ENCODE measurements at regions not wholly inside any gene's neighbourhood (a gene's known extent, or its start where the extent isn't known, plus 50 kb on each side); places are given as distances from the start of the nearest gene placed in this dataset.

GRCh38 chr2:107005853-107006252 is 119.9 kb upstream of the ST6GAL2 start:
- no peaks in the 10 kb centered on the region for H3K36me3 ChIP-seq (replicated peaks in 1 of 2; ENCODE audit: control insufficient read depth in 2 of 2, insufficient read depth in 2 of 2, low read length in 2 of 2)
- no peak overlapping the region for H3K4ac ChIP-seq (ENCODE audit: low read length)
- H3K4me1 ChIP-seq (ENCODE audit: control insufficient read depth in 2 of 2, insufficient read depth in 1 of 2, low read depth in 1 of 2, low read length in 2 of 2): peaks cover 0 to 2% of the 10 kb centered on the region in 2 donors
- H4K8ac ChIP-seq (ENCODE audit: low read depth, low read length): no peak overlapping the region
- no peaks in the 10 kb centered on the region for H3K79me1 ChIP-seq (ENCODE audit: low read depth, low read length)
- H2AFZ ChIP-seq (ENCODE audit: low read length): no peak overlapping the region
- H2BK120ac ChIP-seq (ENCODE audit: low read depth, low read length): no peak overlapping the region
- no peak overlapping the region for H3K9ac ChIP-seq (ENCODE audit: low read depth, low read length, poor library complexity)
- no peak overlapping the region for H3K4me3 ChIP-seq (ENCODE audit: low read length in 2 of 2)
- H3K4me2 ChIP-seq (ENCODE audit: insufficient read depth, low read length, poor library complexity, severe bottlenecking): no peak overlapping the region
- no peak overlapping the region for H2BK15ac ChIP-seq (ENCODE audit: low read length)
- no peak overlapping the region for H3K27ac ChIP-seq (replicated peaks; ENCODE audit: low read length)
- no CpG with 5 or more reads among the region's 6 CpGs for WGBS, 2 donors (ENCODE audit: extremely low coverage in 2 of 2, insufficient read length in 2 of 2, insufficient replicate concordance in 1 of 2)
- no peak overlapping the region for H3K18ac ChIP-seq (ENCODE audit: low read length)
- H2AK5ac ChIP-seq (ENCODE audit: low read depth, low read length): no peak overlapping the region
- H4K91ac ChIP-seq (ENCODE audit: low read depth, low read length, poor library complexity): no peak overlapping the region
- no peak for DNase-seq (ENCODE audit: low spot score)
- H2BK12ac ChIP-seq (ENCODE audit: low read length): no peak overlapping the region
- H3K23ac ChIP-seq (ENCODE audit: low read depth, low read length, poor library complexity): no peak overlapping the region
- no peak overlapping the region for H3K14ac ChIP-seq (ENCODE audit: low read length)
- no peaks in the 10 kb centered on the region for H3K9me3 ChIP-seq (replicated peaks in 1 of 2; ENCODE audit: control insufficient read depth in 2 of 2, insufficient read depth in 1 of 2, low read depth in 1 of 2, low read length in 2 of 2)
- no peaks in the 10 kb centered on the region for H3K27me3 ChIP-seq (ENCODE audit: control insufficient read depth in 3 of 3, insufficient read depth in 3 of 3, low read depth in 1 of 3, low read length in 3 of 3)
- H2BK5ac ChIP-seq (ENCODE audit: low read length): no peak overlapping the region

DNA sequence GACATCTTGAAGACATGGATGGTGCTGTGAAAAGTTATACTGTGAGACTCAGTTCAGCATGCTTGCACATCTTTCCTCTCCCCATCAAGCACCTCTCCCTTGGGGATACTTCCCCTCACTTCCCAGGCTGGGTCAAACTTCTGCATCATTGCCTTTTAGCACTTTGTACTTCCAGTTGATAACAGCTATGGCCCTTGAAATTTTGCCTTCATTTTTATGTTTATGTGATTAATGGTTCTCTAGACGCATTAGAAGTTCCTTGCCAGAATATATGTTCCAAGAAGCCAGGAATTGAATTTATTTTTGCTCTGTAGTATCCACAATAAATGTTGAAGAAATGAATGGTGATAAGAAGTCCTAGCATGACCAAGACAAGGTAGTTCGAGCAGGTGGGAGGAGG is 120.9 kb upstream of the ST6GAL2 start:
- DNase-seq (ENCODE audit: low spot score): no peak
- Histone ChIP-seq H2BK120ac (ENCODE audit: low read depth, low read length) (no peak overlapping the region), H2BK12ac (ENCODE audit: low read length) (no peak overlapping the region), H3K14ac (ENCODE audit: low read length) (no peak overlapping the region), H3K9me3 (replicated peaks in 1 of 2; ENCODE audit: control insufficient read depth in 2 of 2, insufficient read depth in 1 of 2, low read depth in 1 of 2, low read length in 2 of 2) (no peaks in the 10 kb centered on the region), H2BK5ac (ENCODE audit: low read length) (no peak overlapping the region), H3K79me1 (ENCODE audit: low read depth, low read length) (no peaks in the 10 kb centered on the region), H3K9ac (ENCODE audit: low read depth, low read length, poor library complexity) (no peak overlapping the region), H3K36me3 (replicated peaks in 1 of 2; ENCODE audit: control insufficient read depth in 2 of 2, insufficient read depth in 2 of 2, low read length in 2 of 2) (no peaks in the 10 kb centered on the region), H2AFZ (ENCODE audit: low read length) (no peak overlapping the region), H2AK5ac (ENCODE audit: low read depth, low read length) (no peak overlapping the region), H4K91ac (ENCODE audit: low read depth, low read length, poor library complexity) (no peak overlapping the region), H2BK15ac (ENCODE audit: low read length) (no peak overlapping the region), H3K27ac (replicated peaks; ENCODE audit: low read length) (no peak overlapping the region), H3K4me3 (ENCODE audit: low read length in 2 of 2) (no peak overlapping the region), H3K23ac (ENCODE audit: low read depth, low read length, poor library complexity) (no peak overlapping the region), H3K4ac (ENCODE audit: low read length) (no peak overlapping the region), H3K4me1 (ENCODE audit: control insufficient read depth in 2 of 2, insufficient read depth in 1 of 2, low read depth in 1 of 2, low read length in 2 of 2) (peaks cover 0 to 2% of the 10 kb centered on the region in 2 donors), H3K4me2 (ENCODE audit: insufficient read depth, low read length, poor library complexity, severe bottlenecking) (no peak overlapping the region), H3K18ac (ENCODE audit: low read length) (no peak overlapping the region), H4K8ac (ENCODE audit: low read depth, low read length) (no peak overlapping the region), H3K27me3 (ENCODE audit: control insufficient read depth in 3 of 3, insufficient read depth in 3 of 3, low read depth in 1 of 3, low read length in 3 of 3) (no peaks in the 10 kb centered on the region)
- no CpG with 5 or more reads among the region's 2 CpGs for WGBS, 2 donors (ENCODE audit: extremely low coverage in 2 of 2, insufficient read length in 2 of 2, insufficient replicate concordance in 1 of 2)

DNA sequence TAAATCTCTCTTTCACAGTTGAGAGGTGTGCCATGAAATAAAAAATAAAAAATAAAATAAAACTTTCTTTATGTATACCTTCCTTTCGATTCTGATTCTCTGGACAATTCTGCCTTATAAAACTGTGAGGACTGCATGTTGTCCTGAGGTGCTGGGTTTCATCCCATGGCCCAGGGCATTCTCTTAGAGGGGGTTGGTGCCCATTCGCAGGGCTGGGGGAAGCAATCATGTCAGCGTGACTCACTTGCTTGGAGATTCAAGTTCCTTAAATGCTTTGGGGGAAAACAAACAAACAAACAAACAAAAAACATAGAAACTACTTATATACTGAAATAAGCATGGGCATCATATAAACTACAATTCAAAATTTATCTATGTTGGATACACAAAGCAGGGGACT is 122.0 kb upstream of the ST6GAL2 start:
- Histone ChIP-seq H3K4me1 (ENCODE audit: control insufficient read depth in 2 of 2, insufficient read depth in 1 of 2, low read depth in 1 of 2, low read length in 2 of 2) (peaks cover 0 to 2% of the 10 kb centered on the region in 2 donors), H2BK5ac (ENCODE audit: low read length) (no peak overlapping the region), H3K4me2 (ENCODE audit: insufficient read depth, low read length, poor library complexity, severe bottlenecking) (no peak overlapping the region), H3K23ac (ENCODE audit: low read depth, low read length, poor library complexity) (no peak overlapping the region), H3K9me3 (replicated peaks in 1 of 2; ENCODE audit: control insufficient read depth in 2 of 2, insufficient read depth in 1 of 2, low read depth in 1 of 2, low read length in 2 of 2) (no peaks in the 10 kb centered on the region), H3K9ac (ENCODE audit: low read depth, low read length, poor library complexity) (no peak overlapping the region), H2BK120ac (ENCODE audit: low read depth, low read length) (no peak overlapping the region), H2AFZ (ENCODE audit: low read length) (no peak overlapping the region), H3K14ac (ENCODE audit: low read length) (no peak overlapping the region), H3K36me3 (replicated peaks in 1 of 2; ENCODE audit: control insufficient read depth in 2 of 2, insufficient read depth in 2 of 2, low read length in 2 of 2) (no peaks in the 10 kb centered on the region), H3K27me3 (ENCODE audit: control insufficient read depth in 3 of 3, insufficient read depth in 3 of 3, low read depth in 1 of 3, low read length in 3 of 3) (no peaks in the 10 kb centered on the region), H3K79me1 (ENCODE audit: low read depth, low read length) (no peaks in the 10 kb centered on the region), H2AK5ac (ENCODE audit: low read depth, low read length) (no peak overlapping the region), H3K4ac (ENCODE audit: low read length) (no peak overlapping the region), H3K18ac (ENCODE audit: low read length) (no peak overlapping the region), H2BK12ac (ENCODE audit: low read length) (no peak overlapping the region), H4K8ac (ENCODE audit: low read depth, low read length) (no peak overlapping the region), H3K4me3 (ENCODE audit: low read length in 2 of 2) (no peak overlapping the region), H3K27ac (replicated peaks; ENCODE audit: low read length) (no peak overlapping the region), H4K91ac (ENCODE audit: low read depth, low read length, poor library complexity) (no peak overlapping the region), H2BK15ac (ENCODE audit: low read length) (no peak overlapping the region)
- DNase-seq (ENCODE audit: low spot score): no peak
- WGBS, 2 donors (ENCODE audit: extremely low coverage in 2 of 2, insufficient read length in 2 of 2, insufficient replicate concordance in 1 of 2): no CpG with 5 or more reads among the region's 3 CpGs

DNA sequence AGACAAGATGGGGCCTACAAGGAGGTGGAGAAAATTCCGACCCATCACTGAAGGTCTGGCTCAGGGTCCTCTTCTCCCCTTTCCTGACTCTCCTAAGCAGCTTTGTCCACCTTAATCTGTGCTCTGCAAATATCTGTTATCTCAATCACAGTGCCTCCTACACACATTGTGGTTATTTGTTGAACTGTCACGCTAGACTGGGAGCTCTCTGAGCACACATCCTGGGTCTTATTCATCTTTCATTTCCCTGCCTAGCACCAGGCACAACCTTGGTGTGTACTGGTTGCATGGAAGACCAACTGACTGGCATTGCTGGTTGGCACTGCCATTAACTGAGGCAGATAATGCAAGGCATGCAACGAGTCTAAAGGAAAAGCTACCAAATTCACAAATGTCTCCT is 122.9 kb upstream of the ST6GAL2 start:
- Histone ChIP-seq H3K27me3 (ENCODE audit: control insufficient read depth in 3 of 3, insufficient read depth in 3 of 3, low read depth in 1 of 3, low read length in 3 of 3) (no peaks in the 10 kb centered on the region), H3K79me1 (ENCODE audit: low read depth, low read length) (no peaks in the 10 kb centered on the region), H2BK120ac (ENCODE audit: low read depth, low read length) (no peak overlapping the region), H2AFZ (ENCODE audit: low read length) (no peak overlapping the region), H3K4me1 (ENCODE audit: control insufficient read depth in 2 of 2, insufficient read depth in 1 of 2, low read depth in 1 of 2, low read length in 2 of 2) (peaks cover 0 to 2% of the 10 kb centered on the region in 2 donors), H2BK15ac (ENCODE audit: low read length) (no peak overlapping the region), H4K8ac (ENCODE audit: low read depth, low read length) (no peak overlapping the region), H3K36me3 (replicated peaks in 1 of 2; ENCODE audit: control insufficient read depth in 2 of 2, insufficient read depth in 2 of 2, low read length in 2 of 2) (no peaks in the 10 kb centered on the region), H4K91ac (ENCODE audit: low read depth, low read length, poor library complexity) (no peak overlapping the region), H3K4ac (ENCODE audit: low read length) (no peak overlapping the region), H3K4me2 (ENCODE audit: insufficient read depth, low read length, poor library complexity, severe bottlenecking) (no peak overlapping the region), H3K27ac (replicated peaks; ENCODE audit: low read length) (no peak overlapping the region), H2BK12ac (ENCODE audit: low read length) (no peak overlapping the region), H3K4me3 (ENCODE audit: low read length in 2 of 2) (no peak overlapping the region), H3K23ac (ENCODE audit: low read depth, low read length, poor library complexity) (no peak overlapping the region), H2AK5ac (ENCODE audit: low read depth, low read length) (no peak overlapping the region), H3K14ac (ENCODE audit: low read length) (no peak overlapping the region), H3K9ac (ENCODE audit: low read depth, low read length, poor library complexity) (no peak overlapping the region), H2BK5ac (ENCODE audit: low read length) (no peak overlapping the region), H3K9me3 (replicated peaks in 1 of 2; ENCODE audit: control insufficient read depth in 2 of 2, insufficient read depth in 1 of 2, low read depth in 1 of 2, low read length in 2 of 2) (no peaks in the 10 kb centered on the region), H3K18ac (ENCODE audit: low read length) (no peak overlapping the region)
- no CpG with 5 or more reads among the region's 3 CpGs for WGBS, 2 donors (ENCODE audit: extremely low coverage in 2 of 2, insufficient read length in 2 of 2, insufficient replicate concordance in 1 of 2)
- no peak for DNase-seq (ENCODE audit: low spot score)
